HEK293 (cell line): ENCODE measurements at regions not wholly inside any gene's neighbourhood (a gene's known extent, or its start where the extent isn't known, plus 50 kb on each side); places are given as distances from the start of the nearest gene placed in this dataset.

Experiments
- EGR2 ChIP-seq: fragments of 450-650 bp; formaldehyde crosslinking; IDR thresholded peaks from 2 replicates; pipeline ENCODE4 v1.5.1; 2016; ENCODE audit warnings: low read depth, missing biosample characterization, missing genetic modification characterization
- GFI1B ChIP-seq: fragments of 450-650 bp; formaldehyde crosslinking; IDR thresholded peaks from 2 replicates; pipeline ENCODE4 v1.5.1; 2016; ENCODE audit warnings: missing biosample characterization, missing genetic modification characterization
- GLIS2 ChIP-seq: fragments of 450-650 bp; formaldehyde crosslinking; IDR thresholded peaks from 2 replicates; pipeline ENCODE4 v1.5.1; 2016; ENCODE audit warnings: missing biosample characterization, missing genetic modification characterization
- MYNN ChIP-seq: fragments of 450-650 bp; formaldehyde crosslinking; IDR thresholded peaks from 2 replicates; pipeline ENCODE4 v1.5.1; 2016; ENCODE audit warnings: missing biosample characterization, missing genetic modification characterization, borderline replicate concordance
- PATZ1 ChIP-seq: fragments of 450-650 bp; formaldehyde crosslinking; IDR thresholded peaks from 2 replicates; pipeline ENCODE4 v1.5.1; 2016; ENCODE audit warnings: missing biosample characterization, missing genetic modification characterization
- PBX3 ChIP-seq: sonication (generic); formaldehyde crosslinking; IDR thresholded peaks from 2 replicates; pipeline ENCODE4 v1.8.1; 2022; ENCODE audit warnings: mild to moderate bottlenecking, moderate library complexity, missing genetic modification reagents
- PRDM1 ChIP-seq: fragments of 450-650 bp; formaldehyde crosslinking; IDR thresholded peaks from 2 replicates; pipeline ENCODE4; 2016; ENCODE audit warnings: missing biosample characterization, missing genetic modification characterization
- SCRT1 ChIP-seq: fragments of 450-650 bp; formaldehyde crosslinking; IDR thresholded peaks from 2 replicates; pipeline ENCODE4 v1.5.1; 2016; ENCODE audit warnings: missing biosample characterization, missing genetic modification characterization, borderline replicate concordance
- ZBTB1 ChIP-seq: fragments of 450-650 bp; formaldehyde crosslinking; IDR thresholded peaks from 2 replicates; pipeline ENCODE4 v1.5.1; 2016; ENCODE audit warnings: missing biosample characterization, missing genetic modification characterization
- ZBTB49 ChIP-seq: fragments of 450-650 bp; formaldehyde crosslinking; IDR thresholded peaks from 2 replicates; pipeline ENCODE4 v1.5.1; 2016; ENCODE audit warnings: missing biosample characterization, missing genetic modification characterization, low read depth
- ZBTB7A ChIP-seq: fragments of 450-650 bp; formaldehyde crosslinking; IDR thresholded peaks from 2 replicates; pipeline ENCODE4 v1.5.1; 2016; ENCODE audit warnings: low read depth, missing biosample characterization, missing genetic modification characterization
- ZIC2 ChIP-seq: fragments of 450-650 bp; formaldehyde crosslinking; IDR thresholded peaks from 2 replicates; pipeline ENCODE4 v1.5.1; 2016; ENCODE audit warnings: missing biosample characterization, missing genetic modification characterization
- ZNF18 ChIP-seq: fragments of 450-650 bp; formaldehyde crosslinking; IDR thresholded peaks from 2 replicates; pipeline ENCODE4 v1.5.1; 2016; ENCODE audit warnings: missing biosample characterization, missing genetic modification characterization
- ZNF184 ChIP-seq: fragments of 450-650 bp; IDR thresholded peaks from 2 replicates; pipeline ENCODE4 v1.5.1; 2018; ENCODE audit warnings: missing biosample characterization, mild to moderate bottlenecking, missing genetic modification characterization
- ZNF350 ChIP-seq: fragments of 450-650 bp; formaldehyde crosslinking; IDR thresholded peaks from 2 replicates; pipeline ENCODE4 v1.5.0; 2017; ENCODE audit warnings: missing biosample characterization, mild to moderate bottlenecking, missing genetic modification characterization
- ZNF366 ChIP-seq: fragments of 450-650 bp; formaldehyde crosslinking; conservative IDR thresholded peaks from 2 replicates; pipeline ENCODE4 v1.5.1; 2016; ENCODE audit warnings: missing biosample characterization, missing genetic modification characterization
- ZNF394 ChIP-seq: fragments of 450-650 bp; formaldehyde crosslinking; IDR thresholded peaks from 2 replicates; pipeline ENCODE4 v1.5.1; 2016; ENCODE audit warnings: missing biosample characterization, missing genetic modification characterization, mild to moderate bottlenecking, moderate library complexity, borderline replicate concordance
- ZNF398 ChIP-seq: fragments of 450-650 bp; formaldehyde crosslinking; IDR thresholded peaks from 2 replicates; pipeline ENCODE4 v1.5.1; 2017; ENCODE audit warnings: missing biosample characterization, missing genetic modification characterization
- ZNF488 ChIP-seq: fragments of 450-650 bp; formaldehyde crosslinking; IDR thresholded peaks from 2 replicates; pipeline ENCODE4 v1.5.1; 2016; ENCODE audit warnings: missing biosample characterization, missing genetic modification characterization
- ZNF514 ChIP-seq: fragments of 450-650 bp; formaldehyde crosslinking; IDR thresholded peaks from 2 replicates; pipeline ENCODE4 v1.5.1; 2016; ENCODE audit warnings: missing biosample characterization, missing genetic modification characterization
- ZNF555 ChIP-seq: fragments of 450-650 bp; formaldehyde crosslinking; conservative IDR thresholded peaks from 2 replicates; pipeline ENCODE4 v1.5.1; 2017; ENCODE audit warnings: missing biosample characterization, mild to moderate bottlenecking, missing genetic modification characterization, inconsistent platforms
- ZNF561 ChIP-seq: fragments of 450-650 bp; IDR thresholded peaks from 2 replicates; pipeline ENCODE4 v1.5.1; 2018; ENCODE audit warnings: missing biosample characterization, missing genetic modification characterization, borderline replicate concordance
- ZNF610 ChIP-seq: fragments of 450-650 bp; formaldehyde crosslinking; IDR thresholded peaks from 2 replicates; pipeline ENCODE4 v1.5.1; 2016; ENCODE audit warnings: missing biosample characterization, missing genetic modification characterization, borderline replicate concordance
- ZNF645 ChIP-seq: fragments of 450-650 bp; formaldehyde crosslinking; IDR thresholded peaks from 2 replicates; pipeline ENCODE4; 2016; ENCODE audit warnings: missing biosample characterization, missing genetic modification characterization
- ZNF654 ChIP-seq: fragments of 450-650 bp; formaldehyde crosslinking; IDR thresholded peaks from 2 replicates; pipeline ENCODE4 v1.5.1; 2016; ENCODE audit warnings: low read depth, missing biosample characterization, missing genetic modification characterization
- ZNF777 ChIP-seq: fragments of 450-650 bp; formaldehyde crosslinking; IDR thresholded peaks from 2 replicates; pipeline ENCODE4 v1.5.1; 2017; ENCODE audit warnings: missing biosample characterization, missing genetic modification characterization, borderline replicate concordance
- ZNF830 ChIP-seq: fragments of 450-650 bp; IDR thresholded peaks from 2 replicates; pipeline ENCODE4 v1.5.0; 2018; ENCODE audit warnings: missing biosample characterization, missing genetic modification characterization, low read depth, mild to moderate bottlenecking, moderate library complexity
- ZSCAN23 ChIP-seq: fragments of 450-650 bp; formaldehyde crosslinking; IDR thresholded peaks from 2 replicates; pipeline ENCODE4 v1.5.1; 2016; ENCODE audit warnings: missing biosample characterization, missing genetic modification characterization

GRCh38 chr4:110904435-110905065 lies 281.7 kb upstream of the PITX2 start (continued):
- TF ChIP-seq PBX3 (no peak), ZNF777 (tag by site-specific recombination) (no peak), ZNF514 (tag by site-specific recombination) (no peak), ZBTB1 (tag by site-specific recombination) (peak; percentile 85; the same call in 1 of the 2 replicates), MYNN (tag by site-specific recombination) (no peak), ZNF366 (peak; percentile 92), ZNF830 (no peak), ZBTB49 (tag by site-specific recombination) (no peak; the same call in 1 of the 2 replicates), ZNF184 (tag by site-specific recombination) (peak; percentile 55; the same call in 1 of the 2 replicates), PRDM1 (tag by site-specific recombination) (no peak), ZNF561 (tag by site-specific recombination) (peak; percentile 97), ZNF350 (tag by site-specific recombination) (peak; percentile 70; the same call in 1 of the 2 replicates), ZNF488 (tag by site-specific recombination) (peak; percentile 98), EGR2 (tag by site-specific recombination) (no peak), ZIC2 (tag by site-specific recombination) (peak; percentile 97), ZNF398 (tag by site-specific recombination) (peak; percentile 66), ZSCAN23 (tag by site-specific recombination) (peak; percentile 72; the same call in 1 of the 2 replicates), PATZ1 (tag by site-specific recombination) (peak; percentile 40; the same call in 1 of the 2 replicates), GFI1B (tag by site-specific recombination) (peak; percentile 100), ZNF645 (tag by site-specific recombination) (peak; percentile 85; the same call in 1 of the 2 replicates), ZNF610 (0 out of 2 replicates have a peak, but pooled peaks have one; percentile 56), ZNF394 (tag by site-specific recombination) (peak; percentile 33; the same call in 1 of the 2 replicates), ZNF18 (tag by site-specific recombination) (peak; percentile 95), ZBTB7A (tag by site-specific recombination) (peak; percentile 73; the same call in 1 of the 2 replicates), ZNF555 (0 out of 2 replicates have a peak, but pooled peaks have one; percentile 13), GLIS2 (tag by site-specific recombination) (no peak), SCRT1 (tag by site-specific recombination) (peak; percentile 84), ZNF654 (tag by site-specific recombination) (no peak)
